K562 (cell line): ENCODE measurements at regions not wholly inside any gene's neighbourhood (a gene's known extent, or its start where the extent isn't known, plus 50 kb on each side); places are given as distances from the start of the nearest gene placed in this dataset.

ENCODE experiments used
- ATAC-seq: fragments of 200-7000 bp; cut with Tn5 transposase; 3 replicates; pipeline ENCODE4 v1.9.1; 2020; ENCODE audit warnings: moderate library complexity
- BruUV-seq: library from RNA; stranded (reverse); fragments of 400-500 nt; replicated peaks from 2 replicates; lab custom pipeline; 2021; lab: Mats Ljungman, UMichigan
- CTCF ChIA-PET: fragments of 300-600 bp; formaldehyde crosslinking; extraction: SDS; loops from one replicate; lab custom pipeline; 2021; ENCODE audit warnings: low intra/inter-chr PET ratio; lab: Yijun Ruan, JAX
- POLR2A ChIA-PET: fragments of 300-600, 350-650 bp; sonication (Branson Sonifier 250); formaldehyde crosslinking; extraction: SDS; loops from one replicate; lab custom pipeline; 2021; ENCODE audit warnings: antibody characterized with exemption, inconsistent platforms; lab: Yijun Ruan, JAX
- DNase-seq, 4 experiments: peaks; one replicate each; pipeline versions ENCODE4 v3.0.0 to v3.0.0-alpha.2; 2011 to 2018; ENCODE audit warnings: low spot score in 3 of 4, mixed read lengths in 3 of 4; ENCODE audit errors: extremely low read depth in 1 of 4
- FAIRE-seq: peaks from 2 replicates; lab custom pipeline; 2011; peaks lifted over from hg19 to GRCh38; lab: Jason Lieb, UNC
- H2AFZ ChIP-seq: 2 replicates; pipeline ENCODE4 v1.6.0; 2011; ENCODE audit warnings: low read depth, low read length, control low read depth, inconsistent platforms
- H3K27ac ChIP-seq: fragments of 200-600 bp; 3 replicates; pipeline ENCODE4 v1.8.0; 2011; ENCODE audit warnings: low read depth, mild to moderate bottlenecking, control low read depth, inconsistent platforms, low read length, moderate library complexity, mixed read lengths; ENCODE audit errors: extremely low read depth
- H3K27me3 ChIP-seq, 2 experiments: fragments of 300-600 bp in 1 of 2; 2 replicates in 1 of 2; 3 replicates in 1 of 2; pipeline versions ENCODE4 v1.6.0 to v1.8.0; 2011; ENCODE audit warnings: inconsistent platforms in 2 of 2, low read length in 2 of 2, mild to moderate bottlenecking in 1 of 2, mixed read lengths in 1 of 2, moderate library complexity in 1 of 2; ENCODE audit not compliant: control insufficient read depth in 2 of 2, insufficient read depth in 2 of 2
- H3K36me3 ChIP-seq: fragments of 300-600 bp; 3 replicates; pipeline ENCODE4 v1.8.0; 2011; ENCODE audit warnings: mild to moderate bottlenecking, low read length, inconsistent platforms; ENCODE audit not compliant: control insufficient read depth, insufficient read depth
- H3K4me1 ChIP-seq, 2 experiments: fragments of 200-600 bp in 1 of 2; replicated peaks in 1 of 2; 2 replicates in 1 of 2; 3 replicates in 1 of 2; pipeline versions ENCODE4 v1.5.1 to v1.8.0; 2011; ENCODE audit warnings: inconsistent platforms in 2 of 2, low read length in 2 of 2, mild to moderate bottlenecking in 1 of 2, mixed read lengths in 1 of 2, moderate library complexity in 1 of 2; ENCODE audit not compliant: control insufficient read depth in 2 of 2, insufficient read depth in 2 of 2
- H3K4me2 ChIP-seq: 2 replicates; pipeline ENCODE4 v1.6.1; 2011; ENCODE audit warnings: low read length, control low read depth, inconsistent platforms, mixed read lengths; ENCODE audit not compliant: insufficient read depth
- H3K4me3 ChIP-seq: fragments of 200-600 bp; sonication (generic), shearing (Covaris generic); 2 replicates; pipeline ENCODE4 v1.5.1; 2016; ENCODE audit warnings: control low read depth, inconsistent platforms
- H3K79me2 ChIP-seq: fragments of 200-600 bp; 3 replicates; pipeline ENCODE4 v1.8.0; 2011; ENCODE audit warnings: low read length, inconsistent platforms; ENCODE audit not compliant: control insufficient read depth, insufficient read depth
- H3K9ac ChIP-seq, 2 experiments: 2 replicates each; pipeline versions ENCODE4 v1.6.0 to v1.6.1; 2011; ENCODE audit warnings: low read depth in 2 of 2, low read length in 2 of 2, control low read depth in 1 of 2, inconsistent platforms in 1 of 2, mild to moderate bottlenecking in 1 of 2, mixed read lengths in 1 of 2; ENCODE audit not compliant: insufficient read depth in 1 of 2
- H3K9me1 ChIP-seq: one replicate; pipeline ENCODE4 v1.6.0; 2011; ENCODE audit warnings: inconsistent platforms, mild to moderate bottlenecking, low read length, moderate library complexity; ENCODE audit not compliant: control insufficient read depth, insufficient read depth
- H3K9me3 ChIP-seq: replicated peaks from 2 replicates; pipeline ENCODE4 v1.5.1; 2011; ENCODE audit warnings: low read depth, low read length, inconsistent platforms; ENCODE audit not compliant: control insufficient read depth, insufficient read depth
- H4K20me1 ChIP-seq: replicated peaks from 2 replicates; pipeline ENCODE4 v1.6.1; 2011; ENCODE audit warnings: low read length, inconsistent platforms, mixed read lengths; ENCODE audit not compliant: control insufficient read depth, insufficient read depth
- ETV6 ChIP-seq, 3 experiments: fragments of 150-350 bp in 1 of 3; sonication (generic) in 1 of 3; formaldehyde crosslinking in 1 of 3; IDR thresholded peaks; 2 replicates each; pipeline versions ENCODE4 v1.6.1 to v1.8.0; 2014 to 2022; ENCODE audit warnings: borderline replicate concordance in 2 of 3, low read depth in 2 of 3, antibody characterized with exemption in 1 of 3, low read length in 1 of 3, mild to moderate bottlenecking in 1 of 3, missing genetic modification reagents in 1 of 3
- FOXM1 ChIP-seq, 2 experiments: fragments of 450-650 bp in 1 of 2; sonication (generic) in 1 of 2; formaldehyde crosslinking in 1 of 2; IDR thresholded peaks; 2 replicates each; pipeline versions ENCODE4 v1.6.1 to v1.9.0; 2017 to 2022; ENCODE audit warnings: low read depth in 2 of 2, mild to moderate bottlenecking in 2 of 2, missing genetic modification reagents in 1 of 2, moderate library complexity in 1 of 2
- HNRNPH1 ChIP-seq: fragments of 200-400 bp; formaldehyde crosslinking; optimal IDR thresholded peaks from 2 replicates; pipeline ENCODE3; 2017; ENCODE audit warnings: low read depth, mild to moderate bottlenecking, low read length, moderate library complexity
- SMC3 ChIP-seq: conservative IDR thresholded peaks from 2 replicates; pipeline ENCODE4 v1.6.1; 2011; ENCODE audit warnings: low read depth, low read length, improper control_type of control experiment; ENCODE audit not compliant: insufficient read depth
- TEAD4 ChIP-seq, 2 experiments: sonication (generic) in 1 of 2; formaldehyde crosslinking in 1 of 2; IDR thresholded peaks; 2 replicates each; pipeline versions ENCODE4 v1.6.1 to v1.8.0; 2012 to 2022; ENCODE audit warnings: borderline replicate concordance in 1 of 2, inconsistent platforms in 1 of 2, low read length in 1 of 2, mild to moderate bottlenecking in 1 of 2, missing genetic modification reagents in 1 of 2
- XRCC4 ChIP-seq: IDR thresholded peaks from one replicate; pipeline ENCODE4 v1.6.1; 2011; ENCODE audit not compliant: insufficient read depth, insufficient read length; ENCODE audit errors: extremely low read depth
- ZC3H8 ChIP-seq: fragments of 450-650 bp; IDR thresholded peaks from 2 replicates; pipeline ENCODE4 v1.6.1; 2017
- ZFPM2 ChIP-seq: fragments of 250-450 bp; sonication (Bioruptor Pico); IDR thresholded peaks from 2 replicates; pipeline ENCODE4 v1.5.1; 2022; ENCODE audit warnings: mild to moderate bottlenecking
- ZNF3 ChIP-seq: fragments of 250-450 bp; sonication (Bioruptor Pico); IDR thresholded peaks from 2 replicates; pipeline ENCODE4 v1.5.0; 2021; ENCODE audit warnings: mild to moderate bottlenecking, moderate library complexity
- ZNF445 ChIP-seq: fragments of 250-450 bp; sonication (Bioruptor Pico); IDR thresholded peaks from 2 replicates; pipeline ENCODE4 v1.4.0; 2020; ENCODE audit warnings: low read depth, mild to moderate bottlenecking, moderate library complexity
- WGBS: fragments of 100-300 bp; shearing (Covaris generic); methylation state at CpG from one replicate; pipeline ENCODE4 v1.1.6; 2016; ENCODE audit warnings: low coverage, mixed read lengths; ENCODE audit not compliant: insufficient coverage; ENCODE audit errors: missing lambda C conversion rate; 5-methylcytosine and 5-hydroxymethylcytosine counted together
- in situ Hi-C: fragments of 300-500 bp; cut with MboI; formaldehyde crosslinking; loops from 4 replicates; pipeline ENCODE4 v1.15.0; 2018; ENCODE audit warnings: inconsistent platforms, mixed read lengths
- intact Hi-C: fragments of 100-400 bp; cut with micrococcal nuclease; formaldehyde crosslinking; loops from 2 replicates; pipeline ENCODE4 v1.14.2; 2022
- TF ChIP-seq, protein P1 (sequence below): sonication (generic); formaldehyde crosslinking; IDR thresholded peaks from 2 replicates; pipeline ENCODE4 v1.8.1; 2023; ENCODE audit warnings: mild to moderate bottlenecking, missing genetic modification reagents
- TF ChIP-seq, protein P2 (sequence below): fragments of 250-450 bp; sonication (Bioruptor Pico); IDR thresholded peaks from 2 replicates; pipeline ENCODE4 v1.4.0; 2020; ENCODE audit warnings: mild to moderate bottlenecking, moderate library complexity, borderline replicate concordance
- TF ChIP-seq, protein P3 (sequence below), 2 experiments: IDR thresholded peaks; 2 replicates each; pipeline ENCODE4 v1.6.1; 2012; ENCODE audit warnings: improper control_type of control experiment in 2 of 2, low read depth in 2 of 2, low read length in 2 of 2, borderline replicate concordance in 1 of 2

DNA sequence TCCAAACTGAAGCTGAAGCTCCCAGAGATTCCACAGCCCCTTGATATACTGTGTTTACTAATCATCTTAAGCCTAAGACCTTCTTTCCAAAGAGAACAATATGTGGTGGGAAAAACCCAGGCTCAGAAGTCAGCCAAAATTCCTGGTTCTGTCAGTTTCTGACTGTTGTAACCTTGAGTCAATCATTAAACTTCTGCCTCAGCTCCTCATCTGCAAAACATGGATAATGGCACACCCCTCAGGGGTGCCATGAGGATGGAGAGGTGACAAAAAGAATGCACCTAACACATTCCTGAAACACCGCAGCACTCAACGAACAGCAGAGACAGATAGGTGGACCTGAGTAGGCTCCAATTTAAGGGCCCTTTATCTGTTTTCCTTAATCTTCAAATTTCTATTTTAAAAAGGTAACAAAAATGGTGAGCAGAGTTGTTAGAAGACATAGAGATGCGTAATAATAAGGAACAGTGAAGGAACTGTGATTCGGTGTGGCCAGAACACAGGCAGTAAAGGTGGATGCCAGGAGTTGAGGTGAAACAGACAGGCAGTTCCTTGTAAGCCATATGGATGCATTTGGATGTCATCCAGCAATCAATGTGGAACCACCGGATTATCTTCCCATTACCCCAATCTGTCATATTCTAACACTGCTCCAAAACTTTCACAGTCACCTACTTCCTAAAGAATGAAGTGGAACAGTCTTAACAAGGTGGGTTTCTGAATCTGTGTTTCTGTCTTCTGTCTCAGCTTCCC, 56.6 kb upstream of the DOCK9 start:
- H3K4me1 ChIP-seq = no peaks in the 10 kb centered on the region; a peak in 1 of 5 replicates
- no peak overlapping the region for H3K27ac ChIP-seq
- WGBS = 86% methylated on average over 5 of the region's 5 CpGs
- DNase-seq (no peak), ATAC-seq (no peak), FAIRE-seq (no peak)
- H2AFZ ChIP-seq = no peak overlapping the region
- ChIA-PET CTCF (interaction anchor here (0.7 kb wide), 1 partner anchor 142 kb away, joined by 4 read pairs; no protein-coding TSS in a partner anchor), POLR2A (interaction anchor here (0.9 kb wide), 1 partner anchor 21 kb away, joined by 3 read pairs; no protein-coding TSS in a partner anchor)
- no peaks in the 10 kb centered on the region for H4K20me1 ChIP-seq
- intact Hi-C loops = no loop called here
- BruUV-seq = no TSS peak
- peaks cover 11% of the 10 kb centered on the region; the same call in 2 of the 3 replicates for H3K79me2 ChIP-seq
- H3K27me3 ChIP-seq = no peaks in the 10 kb centered on the region
- no peaks in the 10 kb centered on the region; the same call in 1 of the 2 replicates for H3K9me3 ChIP-seq
- no peak overlapping the region for H3K4me2 ChIP-seq
- no peaks in the 10 kb centered on the region; the same call in 2 of the 3 replicates for H3K36me3 ChIP-seq
- H3K9me1 ChIP-seq = no peaks in the 10 kb centered on the region
- in situ Hi-C loops = no loop called here
- no peak overlapping the region for H3K9ac ChIP-seq
- no peak overlapping the region for H3K4me3 ChIP-seq
- TF ChIP-seq ZNF445 (CRISPR knock-in tag) (no peak), TEAD4 (IDR thresholded peaks at IDR 0.05; ENCODE audit: low read length) (no peak), TEAD4 (CRISPR knock-in tag; IDR thresholded peaks at IDR 0.05; ENCODE audit: borderline replicate concordance) (no peak), XRCC4 (no peak), FOXM1 (IDR thresholded peaks at IDR 0.05; ENCODE audit: low read depth) (no peak), FOXM1 (CRISPR knock-in tag; IDR thresholded peaks at IDR 0.05; ENCODE audit: low read depth) (no peak), HNRNPH1 (no peak), ETV6 (IDR thresholded peaks at IDR 0.05; ENCODE audit: borderline replicate concordance in 1 of 2, low read depth in 2 of 2, low read length in 1 of 2) (no peak), ETV6 (CRISPR knock-in tag; IDR thresholded peaks at IDR 0.05; ENCODE audit: borderline replicate concordance) (no peak), ZFPM2 (CRISPR knock-in tag) (no peak), SMC3 (no peak), ZNF3 (no peak), ZC3H8 (no peak)
- TF ChIP-seq, protein P1, sequence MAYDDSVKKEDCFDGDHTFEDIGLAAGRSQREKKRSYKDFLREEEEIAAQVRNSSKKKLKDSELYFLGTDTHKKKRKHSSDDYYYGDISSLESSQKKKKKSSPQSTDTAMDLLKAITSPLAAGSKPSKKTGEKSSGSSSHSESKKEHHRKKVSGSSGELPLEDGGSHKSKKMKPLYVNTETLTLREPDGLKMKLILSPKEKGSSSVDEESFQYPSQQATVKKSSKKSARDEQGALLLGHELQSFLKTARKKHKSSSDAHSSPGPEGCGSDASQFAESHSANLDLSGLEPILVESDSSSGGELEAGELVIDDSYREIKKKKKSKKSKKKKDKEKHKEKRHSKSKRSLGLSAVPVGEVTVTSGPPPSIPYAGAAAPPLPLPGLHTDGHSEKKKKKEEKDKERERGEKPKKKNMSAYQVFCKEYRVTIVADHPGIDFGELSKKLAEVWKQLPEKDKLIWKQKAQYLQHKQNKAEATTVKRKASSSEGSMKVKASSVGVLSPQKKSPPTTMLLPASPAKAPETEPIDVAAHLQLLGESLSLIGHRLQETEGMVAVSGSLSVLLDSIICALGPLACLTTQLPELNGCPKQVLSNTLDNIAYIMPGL (CRISPR knock-in tag) = no peak
- TF ChIP-seq, protein P2, sequence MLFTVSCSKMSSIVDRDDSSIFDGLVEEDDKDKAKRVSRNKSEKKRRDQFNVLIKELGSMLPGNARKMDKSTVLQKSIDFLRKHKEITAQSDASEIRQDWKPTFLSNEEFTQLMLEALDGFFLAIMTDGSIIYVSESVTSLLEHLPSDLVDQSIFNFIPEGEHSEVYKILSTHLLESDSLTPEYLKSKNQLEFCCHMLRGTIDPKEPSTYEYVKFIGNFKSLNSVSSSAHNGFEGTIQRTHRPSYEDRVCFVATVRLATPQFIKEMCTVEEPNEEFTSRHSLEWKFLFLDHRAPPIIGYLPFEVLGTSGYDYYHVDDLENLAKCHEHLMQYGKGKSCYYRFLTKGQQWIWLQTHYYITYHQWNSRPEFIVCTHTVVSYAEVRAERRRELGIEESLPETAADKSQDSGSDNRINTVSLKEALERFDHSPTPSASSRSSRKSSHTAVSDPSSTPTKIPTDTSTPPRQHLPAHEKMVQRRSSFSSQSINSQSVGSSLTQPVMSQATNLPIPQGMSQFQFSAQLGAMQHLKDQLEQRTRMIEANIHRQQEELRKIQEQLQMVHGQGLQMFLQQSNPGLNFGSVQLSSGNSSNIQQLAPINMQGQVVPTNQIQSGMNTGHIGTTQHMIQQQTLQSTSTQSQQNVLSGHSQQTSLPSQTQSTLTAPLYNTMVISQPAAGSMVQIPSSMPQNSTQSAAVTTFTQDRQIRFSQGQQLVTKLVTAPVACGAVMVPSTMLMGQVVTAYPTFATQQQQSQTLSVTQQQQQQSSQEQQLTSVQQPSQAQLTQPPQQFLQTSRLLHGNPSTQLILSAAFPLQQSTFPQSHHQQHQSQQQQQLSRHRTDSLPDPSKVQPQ = no peak
- TF ChIP-seq, protein P3, sequence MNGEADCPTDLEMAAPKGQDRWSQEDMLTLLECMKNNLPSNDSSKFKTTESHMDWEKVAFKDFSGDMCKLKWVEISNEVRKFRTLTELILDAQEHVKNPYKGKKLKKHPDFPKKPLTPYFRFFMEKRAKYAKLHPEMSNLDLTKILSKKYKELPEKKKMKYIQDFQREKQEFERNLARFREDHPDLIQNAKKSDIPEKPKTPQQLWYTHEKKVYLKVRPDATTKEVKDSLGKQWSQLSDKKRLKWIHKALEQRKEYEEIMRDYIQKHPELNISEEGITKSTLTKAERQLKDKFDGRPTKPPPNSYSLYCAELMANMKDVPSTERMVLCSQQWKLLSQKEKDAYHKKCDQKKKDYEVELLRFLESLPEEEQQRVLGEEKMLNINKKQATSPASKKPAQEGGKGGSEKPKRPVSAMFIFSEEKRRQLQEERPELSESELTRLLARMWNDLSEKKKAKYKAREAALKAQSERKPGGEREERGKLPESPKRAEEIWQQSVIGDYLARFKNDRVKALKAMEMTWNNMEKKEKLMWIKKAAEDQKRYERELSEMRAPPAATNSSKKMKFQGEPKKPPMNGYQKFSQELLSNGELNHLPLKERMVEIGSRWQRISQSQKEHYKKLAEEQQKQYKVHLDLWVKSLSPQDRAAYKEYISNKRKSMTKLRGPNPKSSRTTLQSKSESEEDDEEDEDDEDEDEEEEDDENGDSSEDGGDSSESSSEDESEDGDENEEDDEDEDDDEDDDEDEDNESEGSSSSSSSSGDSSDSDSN (IDR thresholded peaks at IDR 0.05; ENCODE audit: borderline replicate concordance in 1 of 2, low read depth in 2 of 2, low read length in 2 of 2) = no peak
